PFSK-1 (cell line): ENCODE measurements at regions not wholly inside any gene's neighbourhood (a gene's known extent, or its start where the extent isn't known, plus 50 kb on each side); places are given as distances from the start of the nearest gene placed in this dataset.

Source experiments
- FOXP2 ChIP-seq: optimal IDR thresholded peaks from 2 replicates; pipeline ENCODE3; 2011; ENCODE audit warnings: borderline replicate concordance, control low read depth, inconsistent platforms; ENCODE audit not compliant: insufficient read depth; ENCODE audit errors: extremely low read length, extremely low read depth
- POLR2AphosphoS5 ChIP-seq: IDR thresholded peaks from 2 replicates; pipeline ENCODE4 v1.6.1; 2012; ENCODE audit warnings: low read depth, mild to moderate bottlenecking, control low read depth, low read length, moderate library complexity
- REST ChIP-seq, 2 experiments: IDR thresholded peaks; 2 replicates each; pipeline versions ENCODE4 v1.6.1 to v1.8.0; 2011 to 2012; ENCODE audit warnings: low read depth in 2 of 2, low read length in 2 of 2, control low read depth in 1 of 2, inconsistent platforms in 1 of 2, mild to moderate bottlenecking in 1 of 2, moderate library complexity in 1 of 2; ENCODE audit not compliant: insufficient read depth in 1 of 2
- SIN3A ChIP-seq: IDR thresholded peaks from 2 replicates; pipeline ENCODE4 v1.6.1; 2012; ENCODE audit warnings: mild to moderate bottlenecking, low read length, moderate library complexity, borderline replicate concordance; ENCODE audit not compliant: insufficient read depth
- TAF1 ChIP-seq: IDR thresholded peaks from 2 replicates; pipeline ENCODE4 v1.6.1; 2012; ENCODE audit warnings: low read length, control low read depth, borderline replicate concordance; ENCODE audit not compliant: insufficient read depth

DNA sequence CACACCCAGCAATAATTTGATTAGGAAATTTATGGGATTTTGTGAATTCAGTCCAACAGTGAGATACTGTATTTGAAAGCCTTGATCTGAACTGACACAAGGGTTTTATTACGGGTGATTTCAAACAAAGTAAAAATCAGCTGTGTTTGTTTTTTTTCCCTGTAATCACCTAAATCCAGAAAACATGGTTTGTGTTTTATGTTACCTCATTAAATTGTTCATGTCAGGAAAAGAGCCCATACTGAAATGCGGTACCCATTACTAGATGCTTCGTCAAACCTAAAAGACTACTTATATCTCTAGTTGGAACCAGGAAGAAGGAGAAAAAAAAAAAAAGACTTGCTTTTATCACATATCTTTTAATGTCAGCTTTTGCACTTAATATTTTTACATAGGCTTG is 811.9 kb upstream of the RGS18 start:
- TF ChIP-seq SIN3A (no peak), POLR2AphosphoS5 (no peak), FOXP2 (no peak), REST (IDR thresholded peaks at IDR 0.05; ENCODE audit: insufficient read depth in 1 of 2, low read depth in 2 of 2, low read length in 2 of 2) (no peak), TAF1 (no peak)

- no peak for TF ChIP-seq POLR2AphosphoS5
- TF ChIP-seq REST (IDR thresholded peaks at IDR 0.05; ENCODE audit: insufficient read depth in 1 of 2, low read depth in 2 of 2, low read length in 2 of 2) = no peak
- TF ChIP-seq TAF1 = no peak
- no peak for TF ChIP-seq SIN3A
- TF ChIP-seq FOXP2 = no peak
Measured at GRCh38 chr1:191348328-191348727, 809.9 kb upstream of the RGS18 start.

- no peak for TF ChIP-seq REST (IDR thresholded peaks at IDR 0.05; ENCODE audit: insufficient read depth in 1 of 2, low read depth in 2 of 2, low read length in 2 of 2)
- TF ChIP-seq POLR2AphosphoS5 = no peak
- no peak for TF ChIP-seq TAF1
- TF ChIP-seq SIN3A = no peak
- TF ChIP-seq FOXP2 = no peak
Measured at GRCh38 chr1:191350938-191351337, 807.3 kb upstream of the RGS18 start.

DNA sequence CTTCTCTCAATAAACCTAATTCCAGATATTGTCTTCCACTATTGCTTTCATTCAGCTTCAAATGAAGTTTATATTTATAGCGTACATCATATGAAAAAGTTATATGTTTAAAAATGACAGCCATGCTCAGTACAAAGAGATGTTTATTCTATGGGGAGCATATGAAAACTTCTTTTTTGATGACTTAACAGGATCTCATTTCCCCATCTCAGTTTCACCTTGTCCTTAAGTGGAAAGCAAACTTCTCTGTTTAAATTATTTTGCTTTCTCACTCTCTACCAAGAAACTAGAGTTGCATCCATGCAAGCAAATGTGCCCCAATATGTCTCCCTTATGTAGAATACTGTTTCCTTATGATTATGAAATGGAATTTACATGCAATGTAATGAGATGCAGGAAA is 799.5 kb upstream of the RGS18 start:
- TF ChIP-seq POLR2AphosphoS5 (no peak), SIN3A (no peak), FOXP2 (no peak), REST (IDR thresholded peaks at IDR 0.05; ENCODE audit: insufficient read depth in 1 of 2, low read depth in 2 of 2, low read length in 2 of 2) (no peak), TAF1 (no peak)

- TF ChIP-seq SIN3A (no peak), TAF1 (no peak), POLR2AphosphoS5 (no peak), FOXP2 (no peak), REST (IDR thresholded peaks at IDR 0.05; ENCODE audit: insufficient read depth in 1 of 2, low read depth in 2 of 2, low read length in 2 of 2) (no peak)
Measured at GRCh38 chr1:191366686-191367085, 791.6 kb upstream of the RGS18 start.
